ENCODE measurements at regions not wholly inside any gene's neighbourhood (a gene's known extent, or its start where the extent isn't known, plus 50 kb on each side); places are given as distances from the start of the nearest gene placed in this dataset.

DNA sequence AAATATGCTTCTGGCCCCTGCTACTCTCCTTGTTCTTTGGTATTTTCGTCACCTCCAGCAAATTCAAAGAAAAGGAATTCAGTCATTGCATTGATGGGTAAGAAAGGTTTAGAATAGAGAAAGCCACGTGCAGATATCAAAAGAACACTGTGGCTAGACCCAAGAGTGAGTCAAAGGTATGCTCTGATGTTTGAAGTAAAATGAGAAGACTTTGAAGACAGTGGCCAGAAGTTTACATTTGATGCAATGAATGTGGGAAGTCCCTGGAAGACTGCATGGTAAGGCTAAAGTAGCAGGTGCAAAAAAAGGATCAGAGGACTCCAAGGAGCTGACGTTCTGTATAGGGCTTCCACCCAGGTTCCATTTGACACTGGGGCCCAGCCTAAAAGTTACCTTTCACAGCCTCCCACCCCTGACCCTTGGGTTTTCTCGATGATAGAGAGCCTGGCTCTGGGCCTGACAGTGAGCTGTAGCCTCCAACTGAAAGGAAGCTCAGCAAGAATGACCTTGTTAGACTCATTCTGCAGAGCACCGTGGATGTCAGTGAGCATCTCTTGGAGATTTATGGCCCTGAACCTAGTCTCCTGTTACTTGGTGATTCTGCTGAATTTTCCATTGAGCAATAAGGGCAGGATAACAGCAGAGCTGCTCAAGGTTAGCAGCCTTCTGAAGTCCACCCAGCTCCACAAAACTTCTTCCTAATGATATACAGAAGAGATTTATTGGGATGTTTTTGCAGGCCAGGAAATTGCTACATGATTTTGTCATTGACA is 223.7 kb upstream of the RBBP8 start:
- TF ChIP-seq, protein P1, sequence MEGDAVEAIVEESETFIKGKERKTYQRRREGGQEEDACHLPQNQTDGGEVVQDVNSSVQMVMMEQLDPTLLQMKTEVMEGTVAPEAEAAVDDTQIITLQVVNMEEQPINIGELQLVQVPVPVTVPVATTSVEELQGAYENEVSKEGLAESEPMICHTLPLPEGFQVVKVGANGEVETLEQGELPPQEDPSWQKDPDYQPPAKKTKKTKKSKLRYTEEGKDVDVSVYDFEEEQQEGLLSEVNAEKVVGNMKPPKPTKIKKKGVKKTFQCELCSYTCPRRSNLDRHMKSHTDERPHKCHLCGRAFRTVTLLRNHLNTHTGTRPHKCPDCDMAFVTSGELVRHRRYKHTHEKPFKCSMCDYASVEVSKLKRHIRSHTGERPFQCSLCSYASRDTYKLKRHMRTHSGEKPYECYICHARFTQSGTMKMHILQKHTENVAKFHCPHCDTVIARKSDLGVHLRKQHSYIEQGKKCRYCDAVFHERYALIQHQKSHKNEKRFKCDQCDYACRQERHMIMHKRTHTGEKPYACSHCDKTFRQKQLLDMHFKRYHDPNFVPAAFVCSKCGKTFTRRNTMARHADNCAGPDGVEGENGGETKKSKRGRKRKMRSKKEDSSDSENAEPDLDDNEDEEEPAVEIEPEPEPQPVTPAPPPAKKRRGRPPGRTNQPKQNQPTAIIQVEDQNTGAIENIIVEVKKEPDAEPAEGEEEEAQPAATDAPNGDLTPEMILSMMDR (IDR thresholded peaks at IDR 0.05), result no peak
- no peak for TF ChIP-seq POLR2AphosphoS5 (IDR thresholded peaks at IDR 0.05)
- TF ChIP-seq POLR2A (IDR thresholded peaks at IDR 0.05), result no peak

Measured in suprapubic skin (tissue), 4 donors.